22Rv1 (cell line): ENCODE measurements at regions not wholly inside any gene's neighbourhood (a gene's known extent, or its start where the extent isn't known, plus 50 kb on each side); places are given as distances from the start of the nearest gene placed in this dataset.

Experiments
- CTCF ChIP-seq: fragments of 450-650 bp; IDR thresholded peaks from 2 replicates; pipeline ENCODE4 v1.5.1; 2017; ENCODE audit warnings: mild to moderate bottlenecking
- ZFX ChIP-seq: fragments of 450-650 bp; IDR thresholded peaks from 2 replicates; pipeline ENCODE4 v1.6.1; 2017; ENCODE audit warnings: antibody characterized with exemption, borderline replicate concordance

GRCh38 chr12:92597118-92597517 lies 105.7 kb upstream of the PLEKHG7 start:
- no peak for TF ChIP-seq CTCF
- no peak for TF ChIP-seq ZFX
